Gastroesophageal sphincter (tissue), 3 donors: ENCODE measurements at regions not wholly inside any gene's neighbourhood (a gene's known extent, or its start where the extent isn't known, plus 50 kb on each side); places are given as distances from the start of the nearest gene placed in this dataset.

ENCODE experiments used
- EP300 ChIP-seq: sonication (generic); formaldehyde crosslinking; IDR thresholded peaks from one replicate; pipeline ENCODE4 v1.6.1; 2017; ENCODE audit warnings: antibody characterized with exemption, mild to moderate bottlenecking
- POLR2A ChIP-seq, 2 donors: fragments of 450-650 bp; IDR thresholded peaks; one replicate each; pipeline ENCODE4 v1.6.1; 2017; ENCODE audit warnings: antibody characterized with exemption in 2 of 2, mild to moderate bottlenecking in 2 of 2, moderate library complexity in 1 of 2
- POLR2AphosphoS5 ChIP-seq: sonication (generic); formaldehyde crosslinking; IDR thresholded peaks from one replicate; pipeline ENCODE4 v1.6.1; 2017; ENCODE audit warnings: antibody characterized with exemption
- TF ChIP-seq, protein P1 (sequence below), 4 experiments: fragments of 200-600 bp in 2 of 4; fragments of 450-650 bp in 2 of 4; sonication (generic) in 1 of 4; IDR thresholded peaks; one replicate each; pipeline ENCODE4 v1.5.1; 2017 to 2019; ENCODE audit warnings: antibody characterized with exemption in 4 of 4, mild to moderate bottlenecking in 2 of 4, moderate library complexity in 2 of 4

DNA sequence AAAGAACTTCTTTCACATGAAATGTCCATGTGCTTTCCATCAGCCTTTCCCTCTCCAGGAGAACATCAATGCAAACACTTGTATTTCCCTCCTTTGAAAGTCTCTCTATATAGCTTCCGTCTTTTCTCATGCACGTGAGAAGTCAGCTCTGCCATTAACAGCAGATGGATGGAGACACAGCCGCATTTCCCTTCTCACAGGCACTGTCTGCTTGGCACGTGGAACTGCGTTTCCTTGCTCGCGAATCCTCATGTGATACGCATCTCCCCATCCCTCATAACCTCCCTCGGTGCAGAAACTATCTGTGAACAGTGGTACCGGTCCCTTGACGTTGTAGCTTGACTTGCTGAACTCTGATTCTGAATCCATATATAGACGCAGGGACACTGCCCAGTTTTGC lies 717.0 kb upstream of the RBFOX1 start:
- TF ChIP-seq, protein P1, sequence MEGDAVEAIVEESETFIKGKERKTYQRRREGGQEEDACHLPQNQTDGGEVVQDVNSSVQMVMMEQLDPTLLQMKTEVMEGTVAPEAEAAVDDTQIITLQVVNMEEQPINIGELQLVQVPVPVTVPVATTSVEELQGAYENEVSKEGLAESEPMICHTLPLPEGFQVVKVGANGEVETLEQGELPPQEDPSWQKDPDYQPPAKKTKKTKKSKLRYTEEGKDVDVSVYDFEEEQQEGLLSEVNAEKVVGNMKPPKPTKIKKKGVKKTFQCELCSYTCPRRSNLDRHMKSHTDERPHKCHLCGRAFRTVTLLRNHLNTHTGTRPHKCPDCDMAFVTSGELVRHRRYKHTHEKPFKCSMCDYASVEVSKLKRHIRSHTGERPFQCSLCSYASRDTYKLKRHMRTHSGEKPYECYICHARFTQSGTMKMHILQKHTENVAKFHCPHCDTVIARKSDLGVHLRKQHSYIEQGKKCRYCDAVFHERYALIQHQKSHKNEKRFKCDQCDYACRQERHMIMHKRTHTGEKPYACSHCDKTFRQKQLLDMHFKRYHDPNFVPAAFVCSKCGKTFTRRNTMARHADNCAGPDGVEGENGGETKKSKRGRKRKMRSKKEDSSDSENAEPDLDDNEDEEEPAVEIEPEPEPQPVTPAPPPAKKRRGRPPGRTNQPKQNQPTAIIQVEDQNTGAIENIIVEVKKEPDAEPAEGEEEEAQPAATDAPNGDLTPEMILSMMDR (IDR thresholded peaks at IDR 0.05), result no peak
- TF ChIP-seq POLR2AphosphoS5 (no peak), POLR2A (IDR thresholded peaks at IDR 0.05) (no peak), EP300 (no peak)
